ENCODE measurements at regions not wholly inside any gene's neighbourhood (a gene's known extent, or its start where the extent isn't known, plus 50 kb on each side); places are given as distances from the start of the nearest gene placed in this dataset.

GRCh38 chr15:77543159-77543882, 89.4 kb downstream of the LINGO1 start (continued):
- TF ChIP-seq NCOA6 (IDR thresholded peaks at IDR 0.05) (no peak), MLX (CRISPR knock-in tag; conservative IDR thresholded peaks at IDR 0.05) (no peak), ZNF77 (CRISPR knock-in tag; IDR thresholded peaks at IDR 0.05) (no peak), CREB1 (IDR thresholded peaks at IDR 0.05) (no peak), CREB1 (CRISPR knock-in tag; IDR thresholded peaks at IDR 0.05) (no peak), NONO (IDR thresholded peaks at IDR 0.05; ENCODE audit: low read depth in 2 of 2, low read length in 1 of 2) (0 out of 4 replicates have a peak, but pooled peaks of 1 of the 2 experiments have one; percentile 34), U2AF2 (optimal IDR thresholded peaks at IDR 0.05; ENCODE audit: low read depth, low read length) (no peak), KAT2B (IDR thresholded peaks at IDR 0.05; ENCODE audit: low read depth, low read length) (no peak), MAFG (tag; conservative IDR thresholded peaks at IDR 0.05) (no peak), CLOCK (CRISPR knock-in tag; IDR thresholded peaks at IDR 0.05; ENCODE audit: borderline replicate concordance) (no peak), CREB5 (CRISPR knock-in tag; IDR thresholded peaks at IDR 0.05) (no peak), MAZ (CRISPR knock-in tag; conservative IDR thresholded peaks at IDR 0.05 in 1 of 2, IDR thresholded peaks at IDR 0.05 in 1 of 2) (peak; percentile 50 to 56; a peak in 3 of 4 replicates), EZH2 (IDR thresholded peaks at IDR 0.05; ENCODE audit: borderline replicate concordance, low read depth, low read length) (no peak), ZNF699 (CRISPR knock-in tag; IDR thresholded peaks at IDR 0.05; ENCODE audit: insufficient replicate concordance) (no peak), BRD4 (IDR thresholded peaks at IDR 0.05) (no peak)

Measured in K562 (cell line).